ENCODE measurements at regions not wholly inside any gene's neighbourhood (a gene's known extent, or its start where the extent isn't known, plus 50 kb on each side); places are given as distances from the start of the nearest gene placed in this dataset.
"Not testable (repeated sequence)": the region's sequence is repeated elsewhere in the genome, so short reads cannot be mapped to it uniquely, and the experiment has no call there.

GRCh38 chr10:120217736-120218135, 239.3 kb upstream of the PLPP4 start:
- TF ChIP-seq CTCF (IDR thresholded peaks at IDR 0.05; ENCODE audit: low read depth, low read length): no peak

GRCh38 chr10:120221873-120222485, 235.0 kb upstream of the PLPP4 start:
- no peak for TF ChIP-seq CTCF (IDR thresholded peaks at IDR 0.05; ENCODE audit: low read depth, low read length)
- no peak overlapping the region for H3K4me3 ChIP-seq (ENCODE audit: low read depth, low read length)

More at GRCh38 chr10:120217736-120218135, 239.3 kb upstream of the PLPP4 start:
- H3K4me3 ChIP-seq (ENCODE audit: low read depth, low read length): no peak overlapping the region

GRCh38 chr10:120229641-120230040, 227.4 kb upstream of the PLPP4 start:
- H3K4me3 ChIP-seq (ENCODE audit: low read depth, low read length): no peak overlapping the region
- TF ChIP-seq CTCF (IDR thresholded peaks at IDR 0.05; ENCODE audit: low read depth, low read length): no peak

GRCh38 chr10:120239695-120240094, 217.3 kb upstream of the PLPP4 start:
- H3K4me3 ChIP-seq (ENCODE audit: low read depth, low read length): not testable (repeated sequence)

GRCh38 chr10:120251821-120252442, 205.1 kb upstream of the PLPP4 start:
- H3K4me3 ChIP-seq (ENCODE audit: low read depth, low read length): no peak overlapping the region
- no peak for TF ChIP-seq CTCF (IDR thresholded peaks at IDR 0.05; ENCODE audit: low read depth, low read length)

- TF ChIP-seq CTCF (IDR thresholded peaks at IDR 0.05; ENCODE audit: low read depth, low read length): no peak
- H3K4me3 ChIP-seq (ENCODE audit: low read depth, low read length): no peak overlapping the region
Measured at GRCh38 chr10:120253131-120253530, 203.9 kb upstream of the PLPP4 start.

GRCh38 chr10:120260456-120260855, 196.6 kb upstream of the PLPP4 start:
- H3K4me3 ChIP-seq (ENCODE audit: low read depth, low read length): no peak overlapping the region
- TF ChIP-seq CTCF (IDR thresholded peaks at IDR 0.05; ENCODE audit: low read depth, low read length): no peak

All from WI38 (cell line).